H1 (cell line): ENCODE measurements at regions not wholly inside any gene's neighbourhood (a gene's known extent, or its start where the extent isn't known, plus 50 kb on each side); places are given as distances from the start of the nearest gene placed in this dataset.

Experiments used
- CTCF ChIP-seq, 3 experiments: IDR thresholded peaks; 1 replicate in 2 of 3; 2 replicates in 1 of 3; pipeline versions ENCODE4 v1.5.1 to v1.6.1; 2011; ENCODE audit warnings: low read length in 3 of 3, mild to moderate bottlenecking in 3 of 3, inconsistent platforms in 2 of 3, low read depth in 1 of 3, moderate library complexity in 1 of 3; ENCODE audit not compliant: insufficient read depth in 1 of 3; ENCODE audit errors: control extremely low read depth in 1 of 3
- EP300 ChIP-seq, 2 experiments: IDR thresholded peaks; 1 replicate in 1 of 2; 2 replicates in 1 of 2; pipeline ENCODE4 v1.6.1; 2011 to 2012; ENCODE audit warnings: low read depth in 2 of 2, low read length in 2 of 2, mild to moderate bottlenecking in 2 of 2, borderline replicate concordance in 1 of 2, inconsistent platforms in 1 of 2, moderate library complexity in 1 of 2
- MAFK ChIP-seq: IDR thresholded peaks from 2 replicates; pipeline ENCODE4 v1.6.1; 2012; ENCODE audit warnings: low read depth, mild to moderate bottlenecking, improper control_type of control experiment, low read length
- MAX ChIP-seq: IDR thresholded peaks from 2 replicates; pipeline ENCODE4 v1.6.1; 2012; ENCODE audit warnings: inconsistent platforms
- POLR2A ChIP-seq, 2 experiments: IDR thresholded peaks; 1 replicate in 1 of 2; 2 replicates in 1 of 2; pipeline ENCODE4 v1.6.1; 2011; ENCODE audit warnings: low read depth in 2 of 2, low read length in 2 of 2, mild to moderate bottlenecking in 2 of 2; ENCODE audit errors: control extremely low read depth in 1 of 2
- POLR2AphosphoS5 ChIP-seq: IDR thresholded peaks from 2 replicates; pipeline ENCODE4 v1.6.1; 2011; ENCODE audit warnings: low read depth, low read length
- RBBP5 ChIP-seq: IDR thresholded peaks from 2 replicates; pipeline ENCODE4 v1.7.1; 2012; ENCODE audit warnings: low read depth, mild to moderate bottlenecking, inconsistent platforms, low read length, moderate library complexity, borderline replicate concordance
- SAP30 ChIP-seq: fragments of 300-600 bp; sonication (generic); IDR thresholded peaks from 2 replicates; pipeline ENCODE4 v1.7.1; 2012; ENCODE audit warnings: low read length, moderate library complexity, mild to moderate bottlenecking, inconsistent platforms; ENCODE audit not compliant: insufficient read depth, insufficient replicate concordance
- SIN3A ChIP-seq, 2 experiments: IDR thresholded peaks in 1 of 2; conservative IDR thresholded peaks in 1 of 2; 2 replicates each; pipeline ENCODE4 v1.6.1; 2011 to 2012; ENCODE audit warnings: low read length in 2 of 2, improper control_type of control experiment in 1 of 2, low read depth in 1 of 2, mild to moderate bottlenecking in 1 of 2

GRCh38 chr6:93827728-93828127 lies 408.4 kb upstream of the EPHA7 start:
- TF ChIP-seq CTCF (IDR thresholded peaks at IDR 0.05; ENCODE audit: control extremely low read depth in 1 of 3, insufficient read depth in 1 of 3, low read depth in 1 of 3, low read length in 3 of 3) (no peak), MAFK (no peak), EP300 (IDR thresholded peaks at IDR 0.05; ENCODE audit: borderline replicate concordance in 1 of 2, low read depth in 2 of 2, low read length in 2 of 2) (no peak), SAP30 (no peak), MAX (no peak), RBBP5 (no peak), SIN3A (conservative IDR thresholded peaks at IDR 0.05 in 1 of 2, IDR thresholded peaks at IDR 0.05 in 1 of 2; ENCODE audit: low read depth in 1 of 2, low read length in 2 of 2) (no peak), POLR2A (IDR thresholded peaks at IDR 0.05; ENCODE audit: control extremely low read depth in 1 of 2, low read depth in 2 of 2, low read length in 2 of 2) (peak; percentile 65 to 83), POLR2AphosphoS5 (peak; percentile 95)
